ENCODE measurements at regions not wholly inside any gene's neighbourhood (a gene's known extent, or its start where the extent isn't known, plus 50 kb on each side); places are given as distances from the start of the nearest gene placed in this dataset.

DNA sequence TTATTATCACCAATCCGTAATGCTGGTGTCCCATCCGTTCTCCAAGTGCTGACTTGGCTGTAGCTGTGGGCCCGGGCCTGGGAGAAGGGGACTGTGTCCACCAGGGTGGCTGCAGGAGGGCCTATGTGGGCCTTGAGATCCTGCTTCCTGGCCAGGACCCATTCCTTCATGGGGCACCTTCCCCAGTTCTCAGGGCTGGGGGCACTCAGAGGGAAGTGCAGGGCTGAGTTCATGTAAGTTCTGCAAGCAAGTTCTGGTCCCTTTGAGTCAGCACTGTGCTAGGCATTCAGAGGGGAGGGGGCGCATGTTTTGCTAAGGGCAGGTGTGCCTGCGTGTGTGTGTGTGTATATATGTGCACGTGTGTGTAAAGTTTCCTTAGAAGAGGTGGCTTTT is 94.0 kb downstream of the GLI2 start:
- no peak for FAIRE-seq

DNA sequence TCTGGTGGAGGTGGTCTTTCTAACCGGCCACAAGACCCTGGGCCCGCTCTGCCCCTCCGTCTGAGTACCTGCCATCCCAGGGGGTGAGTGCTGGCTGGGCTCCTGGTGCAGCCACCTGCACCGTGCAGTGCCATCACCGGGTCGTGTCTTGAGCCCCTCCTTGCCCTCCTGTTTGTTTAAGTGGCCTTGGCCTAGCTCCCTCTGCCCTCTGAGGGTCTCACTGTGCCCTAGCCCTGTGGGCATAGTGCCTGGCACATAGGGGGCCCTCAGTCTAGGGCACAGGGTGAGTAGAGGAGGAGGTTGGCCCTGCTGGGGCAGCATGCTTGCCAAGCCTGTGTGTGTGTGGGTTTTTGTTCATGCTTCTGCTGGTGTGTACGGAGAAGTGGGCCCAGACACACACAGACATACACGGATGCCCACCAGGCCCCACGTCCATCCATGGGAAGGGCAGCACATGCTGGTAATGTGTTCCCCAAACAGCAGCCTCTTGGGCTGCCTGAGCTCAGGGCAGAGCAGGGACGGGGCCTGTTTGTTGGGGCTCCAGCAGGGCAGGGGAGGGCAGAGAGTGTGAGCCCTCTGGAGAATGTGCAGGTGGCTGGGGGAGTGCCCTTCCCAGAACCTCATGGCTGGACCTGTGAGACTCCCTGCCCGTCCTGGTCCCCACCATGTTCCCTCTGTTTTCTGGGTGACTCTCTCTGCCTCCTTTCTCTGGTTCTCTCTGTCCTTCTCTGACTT is 94.6 kb downstream of the GLI2 start:
- FAIRE-seq, result no peak

DNA sequence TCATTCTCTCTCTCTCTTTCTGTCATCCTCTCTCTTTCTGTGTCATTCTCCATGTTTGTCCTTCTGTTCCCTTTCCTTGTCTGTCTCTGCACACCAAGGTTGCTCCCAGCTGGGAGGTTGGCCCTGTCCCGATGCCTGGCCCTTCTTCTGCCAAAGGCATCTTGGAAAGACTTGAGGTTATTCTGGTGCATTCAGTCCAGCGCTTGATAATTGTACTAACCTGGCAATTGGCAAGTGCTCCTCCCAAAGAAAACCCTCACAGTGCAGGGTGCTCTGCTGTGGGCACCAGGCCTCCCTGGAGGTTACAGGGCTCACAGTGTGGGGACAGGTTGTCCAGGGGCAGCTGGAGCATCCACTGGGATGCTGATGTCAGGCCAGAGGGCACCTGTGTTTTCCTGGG is 95.4 kb downstream of the GLI2 start:
- no peak for FAIRE-seq

DNA sequence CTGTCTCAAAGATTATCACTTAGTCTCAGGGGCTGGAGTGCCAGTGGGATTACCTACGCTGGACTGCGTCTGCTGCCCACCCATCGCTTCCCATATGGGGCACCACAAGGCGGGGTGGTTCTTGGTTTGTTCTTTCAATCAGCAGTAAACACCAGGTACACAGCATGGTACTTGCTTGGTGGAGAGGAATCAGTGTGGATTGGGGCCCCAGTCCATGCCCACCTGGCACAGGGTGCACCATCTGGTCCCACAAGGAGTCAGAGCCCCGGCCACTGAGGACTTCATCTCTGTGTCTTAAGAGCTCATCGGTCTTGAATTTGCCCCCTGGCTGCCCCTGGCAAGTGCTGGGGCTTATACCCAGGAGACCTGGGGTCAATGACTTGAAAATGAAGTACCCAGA is 96.2 kb downstream of the GLI2 start:
- no peak for FAIRE-seq

DNA sequence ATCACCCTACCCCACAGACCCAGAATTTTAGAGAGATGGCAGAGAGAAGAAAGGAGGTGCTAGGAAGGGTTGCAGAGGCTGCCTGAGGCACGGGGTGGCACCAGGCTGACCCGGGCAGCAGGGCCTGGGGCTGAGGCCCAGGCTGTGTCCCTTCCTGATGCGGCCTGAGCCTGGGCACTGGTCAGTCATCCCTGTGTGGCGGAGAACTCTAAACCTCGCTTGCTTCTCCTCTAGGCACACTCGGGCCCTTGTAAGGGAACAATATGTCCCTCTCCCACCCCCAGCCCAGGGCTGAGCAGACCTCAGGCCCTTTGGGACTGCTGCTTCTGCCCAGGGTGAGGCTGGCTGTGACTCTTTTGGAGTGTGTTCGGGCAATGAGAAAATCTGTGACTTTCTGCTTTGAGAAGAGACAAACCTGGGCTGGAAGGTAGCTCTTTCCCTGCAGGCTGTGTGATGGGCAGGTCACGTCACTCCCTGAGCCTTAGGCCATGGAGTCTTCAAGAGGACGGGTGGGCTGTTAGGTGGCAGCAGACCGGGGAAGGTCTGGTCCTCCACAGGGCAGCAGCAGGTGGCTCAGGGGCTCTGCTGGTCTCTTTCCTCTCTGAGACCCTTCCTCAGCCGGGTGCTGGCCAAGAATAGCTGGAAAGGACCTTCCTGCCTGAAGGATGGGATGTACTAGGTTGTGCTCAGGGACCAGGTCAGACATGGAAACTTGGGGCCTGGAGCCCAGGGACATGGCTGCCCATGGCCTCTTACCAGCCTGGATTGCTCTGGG is 96.8 kb downstream of the GLI2 start:
- FAIRE-seq, result no peak

DNA sequence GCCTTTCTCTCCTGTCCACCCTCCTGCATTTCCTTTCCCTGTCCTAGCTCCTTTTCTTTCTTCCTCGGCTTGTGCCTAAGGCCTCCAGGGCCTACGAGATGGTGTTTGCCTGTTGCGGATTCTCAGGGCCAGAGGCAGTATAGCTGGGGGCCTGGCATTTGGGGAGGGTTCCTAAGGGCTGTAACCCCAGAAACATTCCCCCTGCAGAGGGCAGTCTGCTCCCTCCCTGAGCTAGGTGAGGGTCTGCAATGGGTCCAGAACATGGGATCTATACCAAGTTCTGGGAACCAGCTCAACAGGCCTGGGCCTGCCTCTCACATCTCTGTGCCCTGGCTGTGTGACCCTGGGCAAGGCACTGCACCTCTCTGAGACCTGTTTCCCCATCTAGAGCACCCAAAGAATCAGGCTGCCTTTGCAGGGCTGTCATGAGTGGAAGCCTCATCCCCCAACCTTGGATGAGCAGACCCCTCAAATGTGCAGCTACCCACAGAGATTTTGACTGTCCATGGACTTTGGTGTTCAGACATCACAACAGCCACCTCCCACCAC is 97.5 kb downstream of the GLI2 start:
- no peak for FAIRE-seq

DNA sequence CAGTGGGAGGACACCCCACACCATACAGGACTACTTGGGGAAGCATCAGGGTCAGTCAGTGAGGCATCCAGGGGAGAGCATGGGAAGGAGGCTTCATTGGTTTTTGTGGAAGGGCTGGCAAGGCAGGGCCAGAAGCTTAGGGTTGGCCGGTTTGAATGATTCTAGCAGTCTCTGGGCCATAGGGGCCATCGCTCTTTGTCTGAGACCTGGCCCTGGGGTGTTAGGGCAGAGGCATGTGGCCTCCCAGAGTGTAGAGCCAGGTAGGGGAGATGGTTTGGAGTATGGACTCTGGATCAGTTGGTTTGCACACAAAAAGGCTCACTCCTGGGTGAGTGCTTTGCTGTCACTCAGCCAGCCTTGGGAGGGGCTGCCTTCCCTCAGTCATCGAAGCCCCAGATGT is 98.5 kb downstream of the GLI2 start:
- FAIRE-seq, result no peak

DNA sequence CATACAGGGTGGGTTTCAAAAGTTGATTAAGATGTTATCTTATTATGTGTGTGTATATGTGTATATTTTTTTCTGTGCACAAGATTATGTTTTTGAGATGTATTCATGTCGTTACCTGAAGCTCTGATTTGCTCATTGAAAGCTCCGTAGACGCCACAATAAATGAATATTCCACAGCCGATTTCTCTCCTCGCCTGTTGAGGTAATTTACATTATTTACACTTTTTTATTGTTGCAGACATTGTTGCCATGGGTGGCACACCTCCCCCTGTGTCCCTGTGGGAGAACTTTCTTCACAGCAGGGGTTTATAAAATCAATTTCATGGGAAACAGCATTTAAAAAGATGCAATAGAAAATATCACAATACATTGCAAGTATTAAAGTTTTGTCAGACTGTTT is 100.6 kb downstream of the GLI2 start:
- FAIRE-seq, result no peak

DNA sequence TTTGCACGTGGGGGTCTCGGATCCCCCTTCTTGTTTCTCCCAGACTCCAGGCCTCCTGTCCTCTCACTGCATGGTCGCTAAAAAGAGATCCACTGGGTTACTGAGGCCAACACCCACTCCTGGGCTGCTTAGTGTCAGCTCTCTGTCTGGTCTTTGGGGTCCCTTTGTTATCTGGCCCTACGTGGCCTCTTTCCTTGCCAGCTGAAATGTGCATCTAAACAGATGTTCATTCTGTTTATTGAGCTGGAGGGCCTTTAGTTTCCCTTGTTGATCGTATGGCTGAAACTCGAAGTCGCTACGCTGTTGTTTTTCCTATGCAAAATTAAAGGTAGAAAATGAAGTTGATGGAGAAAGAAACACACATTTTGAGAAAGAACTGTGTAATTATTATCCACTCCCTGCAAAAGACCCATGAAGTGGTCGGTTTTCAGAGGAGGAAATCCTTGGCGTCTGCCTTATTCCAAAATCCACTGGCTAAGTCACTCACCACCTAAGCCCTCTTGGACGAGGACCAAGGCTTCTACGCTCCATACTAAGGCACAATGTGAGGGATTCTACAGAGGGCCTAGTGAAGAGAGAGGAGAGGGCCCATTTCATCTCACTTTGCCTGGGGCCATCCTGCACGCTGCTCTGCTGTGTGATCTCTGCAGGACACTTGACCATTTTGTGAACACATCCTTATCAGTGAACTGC is 105.3 kb downstream of the GLI2 start:
- no peak for FAIRE-seq

DNA sequence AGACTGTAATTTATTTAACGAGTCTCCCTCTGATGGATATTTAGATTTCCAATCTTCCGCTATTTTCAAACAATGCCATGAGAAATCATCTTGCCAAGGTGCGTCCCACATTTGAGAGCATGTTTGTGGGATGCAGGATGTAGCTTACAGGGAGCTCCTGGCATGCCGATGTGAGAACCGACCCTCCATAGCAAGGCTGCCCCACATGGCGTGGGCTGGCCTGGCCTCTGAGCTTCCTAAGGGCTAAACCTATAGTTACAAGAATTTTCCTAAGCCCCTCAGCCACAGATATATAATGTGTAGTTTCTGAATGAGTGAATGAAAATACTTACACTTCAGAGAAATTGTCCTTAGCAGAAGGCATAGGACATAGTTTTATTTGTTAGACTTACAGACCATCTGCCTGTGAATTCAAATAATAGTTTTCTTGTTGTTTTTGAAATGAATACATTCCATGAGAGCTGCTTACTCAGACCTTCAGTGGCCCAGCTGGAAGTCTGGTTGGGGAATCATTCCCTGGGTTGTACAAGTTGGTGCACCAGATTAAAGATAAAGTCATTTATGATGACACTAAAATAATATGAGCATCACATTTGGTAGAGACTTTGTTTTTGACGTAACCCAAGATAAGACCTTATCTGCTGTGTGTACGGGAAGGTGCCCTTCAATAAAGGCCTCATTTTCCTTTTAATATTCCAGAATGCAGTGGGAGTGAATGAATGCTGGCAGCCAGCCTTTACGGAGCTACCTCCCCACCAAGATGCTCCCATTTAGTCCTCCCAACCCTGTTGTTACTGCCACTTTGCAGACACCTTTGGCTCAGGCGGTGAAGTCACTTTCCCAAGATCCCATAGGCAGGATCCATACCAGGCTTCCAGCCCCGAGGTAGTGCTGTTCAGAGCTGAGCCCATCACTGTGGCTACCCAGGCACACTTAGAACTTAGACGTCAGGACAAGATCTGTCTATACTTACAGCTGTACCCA is 107.1 kb downstream of the GLI2 start:
- no peak for FAIRE-seq

DNA sequence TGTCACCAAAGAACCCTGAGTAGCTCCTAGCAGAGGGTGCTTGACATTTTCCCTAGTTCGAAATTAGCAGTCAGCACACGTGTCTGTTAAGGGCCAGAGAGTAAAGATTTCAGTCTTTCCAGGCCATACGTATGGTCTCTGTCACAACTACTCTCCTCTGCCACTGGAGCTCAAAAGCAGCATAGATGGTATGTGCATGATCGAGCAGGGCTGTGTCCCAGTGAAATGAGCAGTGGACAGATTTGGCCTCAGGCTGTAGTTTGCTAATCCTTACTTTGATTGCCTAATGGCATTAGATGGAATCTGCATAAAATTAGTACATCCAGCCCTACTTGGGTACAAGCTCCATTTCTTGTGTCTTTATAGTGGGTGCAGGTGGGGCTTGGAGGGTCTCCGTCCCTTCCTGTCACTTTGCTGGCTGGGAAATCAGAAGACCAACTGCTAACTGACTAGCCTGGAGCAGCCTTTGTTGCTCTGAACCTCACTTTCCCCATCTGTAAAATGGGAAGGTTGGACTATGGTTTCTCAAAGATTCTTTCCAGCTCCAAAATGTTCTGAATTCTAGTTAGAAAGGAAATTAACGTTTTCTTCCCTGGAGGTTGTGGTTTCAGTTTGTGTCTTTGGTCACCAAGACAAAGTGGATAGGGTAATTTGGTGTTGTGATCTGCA is 108.5 kb downstream of the GLI2 start:
- FAIRE-seq, result no peak

DNA sequence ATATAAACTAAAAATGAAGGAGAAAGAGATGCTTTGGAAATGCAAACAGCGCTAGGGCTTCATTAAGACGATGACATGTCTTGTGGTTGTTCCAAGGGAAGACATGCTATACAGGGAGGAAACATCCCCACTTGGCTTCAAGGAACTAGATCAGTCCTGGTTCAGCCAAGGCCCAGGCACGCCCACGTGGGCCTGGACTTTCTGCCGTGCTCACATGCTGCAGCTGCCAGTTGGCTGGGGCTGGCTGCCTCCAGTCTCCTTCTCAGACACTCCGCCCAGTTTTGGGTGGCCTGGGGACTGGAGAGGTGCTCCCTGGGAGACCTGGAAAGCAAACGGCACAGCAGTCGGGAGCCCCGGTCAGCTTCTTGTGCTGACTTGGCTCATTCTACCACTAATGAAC is 109.6 kb downstream of the GLI2 start:
- FAIRE-seq, result no peak

DNA sequence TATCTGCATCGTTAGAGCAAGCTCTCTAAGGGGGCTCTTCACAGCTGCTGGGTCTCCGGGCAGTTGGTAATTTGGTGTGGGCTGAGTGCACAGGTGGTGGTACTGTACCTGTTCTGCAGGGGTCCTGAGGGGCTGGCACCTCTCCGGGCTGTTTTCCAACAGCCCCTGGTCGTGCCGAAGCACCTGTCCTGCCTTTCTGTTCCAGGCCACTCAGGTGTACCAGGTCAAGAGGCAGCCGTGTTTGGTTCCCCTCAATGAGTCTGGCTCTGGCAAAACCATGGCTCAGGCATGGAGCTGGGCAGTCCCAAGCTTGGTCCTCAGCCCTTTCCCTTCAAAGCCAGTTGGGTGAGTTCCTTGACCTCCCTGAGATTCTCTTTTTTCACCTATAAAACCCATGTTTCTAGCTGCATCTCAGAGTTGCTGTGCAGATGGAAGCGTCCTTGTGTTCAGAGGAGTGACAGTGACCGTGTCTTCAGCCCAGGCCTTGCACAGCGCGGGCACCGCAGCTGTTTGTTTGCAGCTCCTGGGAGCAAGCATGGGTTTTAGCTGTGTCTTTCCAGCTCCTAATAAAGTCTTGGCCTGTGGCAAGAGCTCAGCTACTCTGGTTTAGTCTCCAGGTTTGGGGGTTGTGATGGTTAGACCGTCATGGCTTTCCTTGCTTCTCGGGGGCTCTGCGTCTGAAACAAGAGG is 110.9 kb downstream of the GLI2 start:
- no peak for FAIRE-seq

DNA sequence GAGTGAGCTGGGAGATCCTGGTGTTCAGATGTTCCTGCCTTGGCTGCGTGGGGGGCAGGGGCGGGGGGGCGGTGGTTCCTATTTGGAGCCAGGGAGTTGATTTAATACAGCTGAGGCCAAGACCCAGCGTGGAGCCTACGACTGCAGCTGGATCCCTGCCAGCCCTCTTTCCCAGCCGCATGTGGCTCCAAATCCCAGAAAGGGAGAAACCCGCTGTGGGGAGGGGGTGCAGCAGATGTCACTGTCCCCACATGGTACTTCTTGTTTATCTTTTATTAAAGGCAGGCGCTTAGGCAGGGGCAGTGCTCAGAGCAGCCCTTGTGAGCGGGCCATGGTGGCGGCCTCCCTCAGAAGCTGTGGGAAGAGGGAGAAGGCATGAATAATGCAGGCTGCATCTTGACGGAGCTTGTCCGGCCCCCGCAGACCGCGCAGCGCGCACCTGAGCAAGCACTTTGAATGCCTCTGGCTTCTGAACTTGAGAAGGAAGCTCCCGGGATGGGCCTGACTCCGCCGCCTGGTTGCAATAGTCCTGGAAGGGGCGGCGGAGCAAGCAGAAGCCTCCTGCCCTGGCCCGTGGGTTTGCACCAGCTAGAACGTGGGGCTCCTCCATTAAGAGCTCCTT is 112.1 kb downstream of the GLI2 start:
- FAIRE-seq, result no peak

DNA sequence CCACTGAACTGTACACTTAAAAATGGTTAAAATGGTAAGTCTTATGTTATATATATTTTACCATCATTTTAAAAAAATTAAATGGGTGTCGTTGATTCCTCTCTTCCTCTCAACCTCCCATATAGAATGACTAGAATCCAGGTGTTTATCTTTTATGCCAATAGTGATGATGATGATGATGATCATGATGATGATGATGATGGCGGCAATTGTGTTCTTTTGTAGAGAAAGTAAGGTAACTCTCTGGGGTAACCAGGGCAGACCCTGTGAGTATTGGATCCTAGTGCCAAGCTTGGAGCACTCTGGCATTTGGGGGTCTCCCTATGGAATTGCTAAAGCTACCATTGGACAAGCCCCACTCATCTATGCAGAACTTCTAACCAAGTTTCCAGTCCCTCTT is 113.6 kb downstream of the GLI2 start:
- no peak for FAIRE-seq

DNA sequence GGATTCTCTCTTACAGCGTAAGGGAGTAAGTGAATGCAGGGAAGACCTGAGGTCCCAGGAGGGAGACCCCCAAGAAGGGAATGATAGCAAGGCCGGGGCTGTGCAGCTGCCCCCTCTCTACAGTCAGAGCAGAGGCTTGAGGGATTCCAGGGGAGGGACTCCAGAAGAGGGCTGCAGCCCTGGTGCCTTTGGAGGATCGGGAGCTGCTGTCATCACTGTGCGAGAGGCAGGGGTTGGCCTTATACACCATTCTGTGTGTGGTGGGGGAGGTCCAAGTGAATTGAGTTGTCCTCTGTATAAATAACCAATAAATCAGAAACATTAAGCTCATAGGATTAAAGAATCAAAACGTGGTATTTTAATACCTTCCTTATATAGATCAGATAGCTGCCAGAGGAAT is 114.9 kb downstream of the GLI2 start:
- FAIRE-seq, result no peak

DNA sequence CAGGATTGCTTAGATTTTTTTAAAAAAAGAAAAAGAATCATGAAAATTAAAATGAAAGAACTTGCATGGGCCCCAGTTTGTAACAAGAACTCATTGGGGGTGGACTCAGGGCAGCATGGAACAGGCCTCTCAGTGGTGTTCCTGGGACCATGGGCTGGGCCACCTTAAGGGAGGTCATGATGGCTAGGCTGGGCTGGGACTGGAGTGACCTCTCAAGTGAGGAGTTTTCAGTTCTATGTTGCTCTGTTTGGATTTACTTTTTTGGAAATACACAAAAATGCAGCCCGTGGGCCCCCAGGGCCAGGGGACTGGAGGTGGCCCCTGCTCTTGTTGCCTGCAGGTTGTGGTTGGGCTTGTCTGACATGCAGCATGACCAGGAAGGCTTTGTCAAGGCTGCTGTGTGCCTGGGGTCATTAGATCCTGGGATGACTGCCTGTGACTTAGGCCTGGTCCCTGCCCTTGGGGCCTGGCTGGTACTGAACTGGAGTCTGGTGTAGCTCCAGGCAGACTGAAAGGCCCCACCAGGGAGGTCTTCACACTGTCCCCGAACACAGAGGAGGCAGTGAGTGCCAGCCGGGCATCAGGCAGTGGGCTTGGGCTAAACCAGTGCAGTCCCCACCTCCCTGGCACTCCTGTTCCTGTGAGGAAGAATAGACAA is 115.6 kb downstream of the GLI2 start:
- no peak for FAIRE-seq

DNA sequence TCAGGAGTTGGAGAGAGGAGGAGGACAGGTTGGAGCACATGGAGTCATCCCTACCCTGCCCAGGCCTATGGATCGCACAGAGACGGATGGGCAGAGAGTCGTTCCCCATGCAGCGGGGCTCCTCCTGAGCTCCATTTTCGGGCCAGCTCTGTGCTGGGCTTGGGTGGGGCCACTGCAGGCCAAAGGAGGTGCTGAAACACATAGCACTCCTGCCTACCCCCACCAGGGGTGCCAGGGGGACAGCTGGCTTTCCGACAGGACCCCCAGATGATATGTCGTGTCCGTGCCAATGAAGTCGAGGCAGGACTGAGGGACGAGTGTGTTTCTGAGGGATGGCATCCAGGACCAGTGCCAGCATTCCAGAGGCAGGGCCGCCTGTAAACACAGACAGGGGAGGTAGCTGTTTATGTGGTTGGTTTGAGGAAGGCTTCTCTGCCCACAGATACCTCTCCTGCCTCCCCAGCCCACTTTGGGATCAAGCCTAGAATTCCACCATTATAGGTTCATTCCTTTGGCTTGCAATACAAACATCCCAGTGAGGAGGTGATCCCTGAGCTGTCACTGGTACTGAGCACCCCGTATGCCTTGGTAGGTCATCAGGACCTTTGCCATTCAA is 116.6 kb downstream of the GLI2 start:
- no peak for FAIRE-seq

DNA sequence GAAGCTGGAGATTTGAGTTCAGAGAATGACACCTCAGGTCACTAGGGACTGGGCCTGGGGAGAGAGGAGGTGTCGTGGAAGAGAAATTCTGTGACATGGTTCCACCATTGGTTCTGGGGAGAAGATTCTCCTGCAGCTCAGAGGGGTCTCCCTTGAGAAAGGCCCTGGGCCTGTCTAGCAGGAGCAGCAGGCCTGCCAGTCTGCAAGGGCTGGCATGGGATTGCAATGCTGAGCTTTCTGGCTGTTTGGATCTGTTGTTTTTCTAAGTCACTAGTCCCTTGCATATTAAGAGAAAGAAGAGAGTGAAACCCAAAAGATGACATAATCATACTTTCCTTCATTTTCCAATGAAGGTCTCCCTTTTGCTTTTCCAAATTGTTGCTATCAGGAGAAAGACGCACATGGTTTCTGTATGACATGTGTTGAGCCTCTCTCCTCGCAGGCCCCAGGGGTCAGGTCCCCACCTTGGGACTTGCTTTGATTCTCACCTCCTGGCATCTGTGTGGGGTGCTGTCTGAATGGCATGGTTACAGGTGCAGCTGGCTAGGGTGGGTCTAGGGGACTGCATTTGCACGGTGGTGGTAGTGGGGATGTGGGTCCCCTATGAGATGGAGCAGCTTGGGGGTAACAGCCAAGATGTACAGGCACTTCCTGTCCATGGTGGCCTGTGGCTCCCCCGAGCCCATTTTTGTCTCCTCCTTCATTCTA is 117.8 kb downstream of the GLI2 start:
- no peak for FAIRE-seq
